ENCODE measurements at regions not wholly inside any gene's neighbourhood (a gene's known extent, or its start where the extent isn't known, plus 50 kb on each side); places are given as distances from the start of the nearest gene placed in this dataset.

DNA sequence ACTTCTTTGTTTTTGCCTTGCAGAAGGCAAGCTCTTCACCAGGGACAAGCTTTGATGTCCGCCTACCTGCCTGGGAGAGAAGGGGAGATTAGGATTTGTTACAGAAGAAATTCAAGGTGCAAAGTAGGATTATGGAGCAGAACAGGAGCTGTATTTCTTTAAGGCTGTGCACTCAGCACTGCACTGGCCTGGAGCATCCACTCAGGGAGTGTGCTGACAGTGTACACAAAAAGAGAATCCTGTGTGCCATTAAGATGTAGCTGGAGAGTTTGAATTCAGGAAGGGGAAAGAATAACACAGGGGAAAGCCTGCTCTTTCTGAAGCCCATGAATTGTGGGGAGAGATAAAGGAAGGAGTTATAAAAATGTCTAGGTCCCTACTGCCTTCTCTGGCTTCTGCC, 137.7 kb upstream of the ETS2 start:
- TF ChIP-seq, protein P1, sequence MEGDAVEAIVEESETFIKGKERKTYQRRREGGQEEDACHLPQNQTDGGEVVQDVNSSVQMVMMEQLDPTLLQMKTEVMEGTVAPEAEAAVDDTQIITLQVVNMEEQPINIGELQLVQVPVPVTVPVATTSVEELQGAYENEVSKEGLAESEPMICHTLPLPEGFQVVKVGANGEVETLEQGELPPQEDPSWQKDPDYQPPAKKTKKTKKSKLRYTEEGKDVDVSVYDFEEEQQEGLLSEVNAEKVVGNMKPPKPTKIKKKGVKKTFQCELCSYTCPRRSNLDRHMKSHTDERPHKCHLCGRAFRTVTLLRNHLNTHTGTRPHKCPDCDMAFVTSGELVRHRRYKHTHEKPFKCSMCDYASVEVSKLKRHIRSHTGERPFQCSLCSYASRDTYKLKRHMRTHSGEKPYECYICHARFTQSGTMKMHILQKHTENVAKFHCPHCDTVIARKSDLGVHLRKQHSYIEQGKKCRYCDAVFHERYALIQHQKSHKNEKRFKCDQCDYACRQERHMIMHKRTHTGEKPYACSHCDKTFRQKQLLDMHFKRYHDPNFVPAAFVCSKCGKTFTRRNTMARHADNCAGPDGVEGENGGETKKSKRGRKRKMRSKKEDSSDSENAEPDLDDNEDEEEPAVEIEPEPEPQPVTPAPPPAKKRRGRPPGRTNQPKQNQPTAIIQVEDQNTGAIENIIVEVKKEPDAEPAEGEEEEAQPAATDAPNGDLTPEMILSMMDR (IDR thresholded peaks at IDR 0.05): no peak

DNA sequence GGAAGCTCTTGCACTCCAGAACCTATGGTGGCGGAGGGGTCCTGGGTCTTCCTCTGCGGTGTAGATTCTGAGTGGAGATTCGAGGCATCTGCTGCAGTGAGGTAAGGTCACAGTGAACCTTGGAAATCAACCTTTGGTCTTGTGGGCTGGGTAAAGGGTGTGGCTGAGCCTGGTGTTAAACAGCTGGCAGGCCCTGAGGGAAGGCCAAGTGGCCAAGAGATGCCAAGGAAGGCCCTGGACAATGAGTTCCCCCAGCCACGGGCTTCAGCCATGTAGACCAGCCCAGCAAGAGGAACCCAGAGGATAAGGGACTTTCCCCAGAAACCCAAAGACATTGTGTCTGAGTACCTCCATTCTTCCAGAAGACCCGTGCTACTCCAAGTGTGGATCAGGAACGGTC, 137.2 kb upstream of the ETS2 start:
- TF ChIP-seq, protein P1 (IDR thresholded peaks at IDR 0.05): no peak

DNA sequence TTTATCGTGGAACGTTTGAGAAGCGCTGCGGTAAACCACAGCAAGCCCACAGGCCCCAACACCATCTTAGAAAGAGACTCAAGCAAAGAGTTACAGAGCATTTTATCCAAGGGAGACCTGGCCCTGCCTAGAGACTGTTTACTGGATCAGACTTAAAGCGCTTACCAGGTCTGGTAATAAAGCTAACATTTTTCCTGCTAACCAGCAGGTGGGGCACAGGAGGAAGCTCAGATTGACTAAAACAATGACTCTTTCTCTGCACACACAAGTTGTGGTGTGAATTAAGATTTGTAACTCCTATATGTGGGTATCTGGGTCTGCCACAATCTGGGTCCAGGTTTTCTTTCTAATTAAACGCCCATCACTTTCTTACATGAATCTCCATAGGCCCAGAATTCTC, 136.5 kb upstream of the ETS2 start:
- TF ChIP-seq, protein P1 (IDR thresholded peaks at IDR 0.05): peak; percentile 44; the same call in 1 of the 2 replicates

DNA sequence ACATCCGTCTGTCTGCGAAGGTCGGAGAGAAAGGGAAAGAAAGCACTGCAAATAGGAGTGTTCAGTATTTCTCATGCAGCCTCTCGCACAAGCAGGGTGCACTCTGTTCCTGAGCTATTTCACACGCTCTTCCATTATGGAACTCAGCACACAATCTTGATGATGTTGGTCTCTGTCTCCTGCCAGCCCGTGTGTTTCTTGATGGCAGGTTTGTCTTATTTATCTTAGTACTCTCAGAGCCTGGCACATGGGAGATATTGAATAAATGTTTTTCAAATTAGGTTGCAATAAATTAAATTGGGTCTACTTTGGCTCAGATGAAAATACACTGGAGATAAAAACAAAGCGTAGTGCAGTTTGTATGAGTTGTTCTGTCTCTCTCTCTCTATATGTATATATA, 134.9 kb upstream of the ETS2 start:
- TF ChIP-seq, protein P1 (IDR thresholded peaks at IDR 0.05): no peak

DNA sequence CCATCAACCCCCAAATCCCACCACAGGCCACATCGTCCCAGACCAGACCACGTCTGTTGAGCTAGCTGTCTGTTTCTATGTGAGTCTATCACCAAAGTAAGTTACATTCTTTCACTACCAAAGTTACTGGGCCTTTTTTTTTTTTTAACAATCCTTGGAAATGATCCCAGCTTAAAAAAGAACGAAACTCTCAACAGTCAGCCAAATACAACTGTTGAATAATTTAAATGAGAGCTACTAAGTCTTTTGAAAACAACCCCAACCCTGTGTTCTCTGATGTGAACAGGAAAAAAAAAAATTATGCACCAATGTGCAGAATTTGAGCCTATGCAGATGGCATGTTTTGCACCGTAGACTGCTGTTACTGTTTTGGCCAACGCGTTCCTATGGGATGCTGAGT, 134.0 kb upstream of the ETS2 start:
- TF ChIP-seq, protein P1 (IDR thresholded peaks at IDR 0.05): no peak

DNA sequence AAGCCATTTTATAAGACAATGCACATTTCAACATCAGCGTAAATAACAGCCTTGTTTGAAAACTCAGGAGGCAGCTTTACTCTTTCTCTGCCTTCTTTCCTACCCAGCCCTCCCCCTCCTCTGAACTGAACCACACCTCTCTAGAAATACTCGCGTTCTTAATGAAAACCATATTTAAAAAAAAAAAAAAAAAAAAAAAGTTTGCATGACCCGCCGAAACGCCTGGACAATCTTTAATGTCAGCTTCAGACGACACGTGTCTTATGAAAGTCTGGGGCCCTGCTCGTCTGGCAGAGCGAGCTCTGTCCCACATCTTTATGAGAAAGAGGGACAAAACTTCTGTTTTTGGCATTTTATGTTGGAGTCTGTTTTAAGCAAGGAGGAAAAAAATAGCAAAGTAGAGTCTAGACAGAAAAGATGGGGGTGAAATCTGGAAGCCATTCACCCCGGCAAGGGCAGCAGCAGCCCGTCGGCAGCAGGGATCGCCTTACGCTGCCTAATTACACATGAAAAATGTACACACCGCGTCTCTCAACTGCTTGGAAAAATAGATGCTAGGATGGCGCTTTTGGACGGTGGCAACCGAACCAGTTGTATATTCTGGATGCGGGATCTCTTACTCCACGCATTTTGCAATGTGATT, 130.4 kb upstream of the ETS2 start:
- TF ChIP-seq, protein P1 (IDR thresholded peaks at IDR 0.05): no peak

DNA sequence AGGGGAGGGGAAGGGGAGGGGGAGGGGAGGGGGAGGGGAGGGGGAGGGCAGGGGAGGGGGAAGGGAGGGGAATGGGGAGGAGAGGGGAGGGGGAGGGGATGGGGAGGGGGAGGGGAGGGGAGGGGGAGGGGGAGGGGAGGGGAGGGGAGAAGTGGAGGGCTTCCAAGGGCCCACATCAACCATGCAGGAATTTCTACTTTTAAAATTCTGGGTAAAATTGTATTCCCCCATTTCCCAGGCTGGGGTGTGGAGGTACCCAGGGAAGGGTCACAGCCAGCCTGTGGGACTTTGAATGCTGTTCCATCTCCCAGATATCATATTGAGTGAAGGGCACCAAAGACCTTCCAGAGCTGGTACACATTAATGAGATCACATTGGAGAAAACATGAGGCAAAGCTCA, 126.9 kb upstream of the ETS2 start:
- TF ChIP-seq, protein P1 (IDR thresholded peaks at IDR 0.05): no peak

DNA sequence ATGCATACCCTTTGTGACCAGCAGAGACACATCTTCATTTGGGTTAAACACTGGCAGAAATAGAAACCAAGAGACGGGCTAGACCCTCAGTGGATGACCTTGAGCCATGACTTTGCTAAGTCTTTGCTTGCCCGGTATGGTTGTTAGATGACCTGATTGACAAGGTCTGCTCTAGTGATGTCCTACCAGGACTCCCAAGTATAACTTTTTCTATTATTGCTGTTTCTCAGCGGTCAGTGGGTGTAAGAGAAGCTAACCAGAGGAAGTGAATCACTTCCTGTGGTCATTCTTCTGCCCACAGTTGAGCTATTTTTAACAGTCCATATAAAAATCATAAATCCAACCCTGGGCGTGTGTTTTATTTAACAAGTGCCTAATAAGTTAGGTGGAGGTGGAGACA, 126.2 kb upstream of the ETS2 start:
- TF ChIP-seq, protein P1 (IDR thresholded peaks at IDR 0.05): no peak

Measured in LNCAP (cell line).